ENCODE measurements at regions not wholly inside any gene's neighbourhood (a gene's known extent, or its start where the extent isn't known, plus 50 kb on each side); places are given as distances from the start of the nearest gene placed in this dataset.

GRCh38 chr4:162285753-162286152 lies 122.0 kb upstream of the FSTL5 start:
- no peak for TF ChIP-seq POLR2AphosphoS5 (IDR thresholded peaks at IDR 0.05; ENCODE audit: low read depth, low read length)
- TF ChIP-seq TAF1 (IDR thresholded peaks at IDR 0.05; ENCODE audit: low read depth, low read length): no peak
- no peak for TF ChIP-seq POLR2A (IDR thresholded peaks at IDR 0.05; ENCODE audit: low read depth, low read length)
- no peak for TF ChIP-seq PAX5 (IDR thresholded peaks at IDR 0.05; ENCODE audit: insufficient read depth, low read length, severe bottlenecking)
- no peak for TF ChIP-seq SPI1 (IDR thresholded peaks at IDR 0.05; ENCODE audit: low read depth, low read length)

Data from GM12891 (cell line).